K562 (cell line): ENCODE measurements at regions not wholly inside any gene's neighbourhood (a gene's known extent, or its start where the extent isn't known, plus 50 kb on each side); places are given as distances from the start of the nearest gene placed in this dataset.

Experiments
- ATAC-seq: fragments of 200-7000 bp; cut with Tn5 transposase; 3 replicates; pipeline ENCODE4 v1.9.1; 2020; ENCODE audit warnings: moderate library complexity
- BruUV-seq: library from RNA; stranded (reverse); fragments of 400-500 nt; replicated peaks from 2 replicates; lab custom pipeline; 2021; lab: Mats Ljungman, UMichigan
- CTCF ChIA-PET: fragments of 300-600 bp; formaldehyde crosslinking; extraction: SDS; loops from one replicate; lab custom pipeline; 2021; ENCODE audit warnings: low intra/inter-chr PET ratio; lab: Yijun Ruan, JAX
- POLR2A ChIA-PET: fragments of 300-600, 350-650 bp; sonication (Branson Sonifier 250); formaldehyde crosslinking; extraction: SDS; loops from one replicate; lab custom pipeline; 2021; ENCODE audit warnings: antibody characterized with exemption, inconsistent platforms; lab: Yijun Ruan, JAX
- DNase-seq, 4 experiments: peaks; one replicate each; pipeline versions ENCODE4 v3.0.0 to v3.0.0-alpha.2; 2011 to 2018; ENCODE audit warnings: low spot score in 3 of 4, mixed read lengths in 3 of 4; ENCODE audit errors: extremely low read depth in 1 of 4
- FAIRE-seq: peaks from 2 replicates; lab custom pipeline; 2011; peaks lifted over from hg19 to GRCh38; lab: Jason Lieb, UNC
- H2AFZ ChIP-seq: 2 replicates; pipeline ENCODE4 v1.6.0; 2011; ENCODE audit warnings: low read depth, low read length, control low read depth, inconsistent platforms
- H3K27ac ChIP-seq: fragments of 200-600 bp; 3 replicates; pipeline ENCODE4 v1.8.0; 2011; ENCODE audit warnings: low read depth, mild to moderate bottlenecking, control low read depth, inconsistent platforms, low read length, moderate library complexity, mixed read lengths; ENCODE audit errors: extremely low read depth
- H3K27me3 ChIP-seq, 2 experiments: fragments of 300-600 bp in 1 of 2; 2 replicates in 1 of 2; 3 replicates in 1 of 2; pipeline versions ENCODE4 v1.6.0 to v1.8.0; 2011; ENCODE audit warnings: inconsistent platforms in 2 of 2, low read length in 2 of 2, mild to moderate bottlenecking in 1 of 2, mixed read lengths in 1 of 2, moderate library complexity in 1 of 2; ENCODE audit not compliant: control insufficient read depth in 2 of 2, insufficient read depth in 2 of 2
- H3K36me3 ChIP-seq: fragments of 300-600 bp; 3 replicates; pipeline ENCODE4 v1.8.0; 2011; ENCODE audit warnings: mild to moderate bottlenecking, low read length, inconsistent platforms; ENCODE audit not compliant: control insufficient read depth, insufficient read depth
- H3K4me1 ChIP-seq, 2 experiments: fragments of 200-600 bp in 1 of 2; replicated peaks in 1 of 2; 2 replicates in 1 of 2; 3 replicates in 1 of 2; pipeline versions ENCODE4 v1.5.1 to v1.8.0; 2011; ENCODE audit warnings: inconsistent platforms in 2 of 2, low read length in 2 of 2, mild to moderate bottlenecking in 1 of 2, mixed read lengths in 1 of 2, moderate library complexity in 1 of 2; ENCODE audit not compliant: control insufficient read depth in 2 of 2, insufficient read depth in 2 of 2
- H3K4me2 ChIP-seq: 2 replicates; pipeline ENCODE4 v1.6.1; 2011; ENCODE audit warnings: low read length, control low read depth, inconsistent platforms, mixed read lengths; ENCODE audit not compliant: insufficient read depth
- H3K4me3 ChIP-seq: fragments of 200-600 bp; sonication (generic), shearing (Covaris generic); 2 replicates; pipeline ENCODE4 v1.5.1; 2016; ENCODE audit warnings: control low read depth, inconsistent platforms
- H3K79me2 ChIP-seq: fragments of 200-600 bp; 3 replicates; pipeline ENCODE4 v1.8.0; 2011; ENCODE audit warnings: low read length, inconsistent platforms; ENCODE audit not compliant: control insufficient read depth, insufficient read depth
- H3K9ac ChIP-seq, 2 experiments: 2 replicates each; pipeline versions ENCODE4 v1.6.0 to v1.6.1; 2011; ENCODE audit warnings: low read depth in 2 of 2, low read length in 2 of 2, control low read depth in 1 of 2, inconsistent platforms in 1 of 2, mild to moderate bottlenecking in 1 of 2, mixed read lengths in 1 of 2; ENCODE audit not compliant: insufficient read depth in 1 of 2
- H3K9me1 ChIP-seq: one replicate; pipeline ENCODE4 v1.6.0; 2011; ENCODE audit warnings: inconsistent platforms, mild to moderate bottlenecking, low read length, moderate library complexity; ENCODE audit not compliant: control insufficient read depth, insufficient read depth
- H3K9me3 ChIP-seq: replicated peaks from 2 replicates; pipeline ENCODE4 v1.5.1; 2011; ENCODE audit warnings: low read depth, low read length, inconsistent platforms; ENCODE audit not compliant: control insufficient read depth, insufficient read depth
- H4K20me1 ChIP-seq: replicated peaks from 2 replicates; pipeline ENCODE4 v1.6.1; 2011; ENCODE audit warnings: low read length, inconsistent platforms, mixed read lengths; ENCODE audit not compliant: control insufficient read depth, insufficient read depth
- E2F3 ChIP-seq: fragments of 250-450 bp; sonication (Bioruptor Pico); IDR thresholded peaks from 2 replicates; pipeline ENCODE4 v1.4.0; 2020; ENCODE audit warnings: mild to moderate bottlenecking
- ILF3 ChIP-seq: fragments of 450-650 bp; IDR thresholded peaks from 2 replicates; pipeline ENCODE4 v1.6.1; 2018; ENCODE audit warnings: antibody characterized with exemption, mild to moderate bottlenecking, moderate library complexity, borderline replicate concordance
- KDM5B ChIP-seq: fragments of 200-600 bp; sonication (generic); IDR thresholded peaks from 2 replicates; pipeline ENCODE4 v1.6.1; 2012; ENCODE audit warnings: low read depth, mild to moderate bottlenecking, moderate library complexity, low read length, control low read depth, inconsistent platforms; ENCODE audit not compliant: insufficient replicate concordance
- MYC ChIP-seq, 2 experiments: fragments of 250-450 bp in 1 of 2; sonication (Bioruptor Pico) in 1 of 2; IDR thresholded peaks; 2 replicates each; pipeline versions ENCODE4 v1.5.1 to v1.6.1; 2012 to 2021; ENCODE audit warnings: low read depth in 2 of 2, borderline replicate concordance in 1 of 2, improper control_type of control experiment in 1 of 2, low read length in 1 of 2, mild to moderate bottlenecking in 1 of 2, moderate library complexity in 1 of 2
- RHOXF2B ChIP-seq: fragments of 250-450 bp; sonication (Bioruptor Pico); conservative IDR thresholded peaks from 2 replicates; pipeline ENCODE4 v1.5.1; 2021
- ZBTB26 ChIP-seq: fragments of 450-650 bp; formaldehyde crosslinking; IDR thresholded peaks from 2 replicates; pipeline ENCODE4 v1.4.0; 2022; ENCODE audit warnings: missing genetic modification characterization
- ZBTB49 ChIP-seq: sonication (generic); formaldehyde crosslinking; IDR thresholded peaks from 2 replicates; pipeline ENCODE4 v1.8.0; 2022; ENCODE audit warnings: missing genetic modification reagents, mild to moderate bottlenecking, borderline replicate concordance
- ZNF354B ChIP-seq: fragments of 250-450 bp; sonication (Bioruptor Pico); IDR thresholded peaks from 2 replicates; pipeline ENCODE4 v1.4.0; 2020
- WGBS: fragments of 100-300 bp; shearing (Covaris generic); methylation state at CpG from one replicate; pipeline ENCODE4 v1.1.6; 2016; ENCODE audit warnings: low coverage, mixed read lengths; ENCODE audit not compliant: insufficient coverage; ENCODE audit errors: missing lambda C conversion rate; 5-methylcytosine and 5-hydroxymethylcytosine counted together
- in situ Hi-C: fragments of 300-500 bp; cut with MboI; formaldehyde crosslinking; loops from 4 replicates; pipeline ENCODE4 v1.15.0; 2018; ENCODE audit warnings: inconsistent platforms, mixed read lengths
- intact Hi-C: fragments of 100-400 bp; cut with micrococcal nuclease; formaldehyde crosslinking; loops from 2 replicates; pipeline ENCODE4 v1.14.2; 2022

GRCh38 chr2:224156436-224156835 lies 117.3 kb upstream of the SERPINE2 start:
- H3K4me3 ChIP-seq, result no peak overlapping the region
- H3K9me3 ChIP-seq, result no peaks in the 10 kb centered on the region
- POLR2A ChIA-PET, result no interaction called here
- no peaks in the 10 kb centered on the region for H3K9me1 ChIP-seq
- H2AFZ ChIP-seq, result no peak overlapping the region
- no peaks in the 10 kb centered on the region for H3K4me1 ChIP-seq
- no peak overlapping the region for H3K9ac ChIP-seq
- FAIRE-seq (no peak), DNase-seq (no peak), ATAC-seq (no peak)
- TF ChIP-seq RHOXF2B, result no peak
- no peak for TF ChIP-seq E2F3 (CRISPR knock-in tag)
- TF ChIP-seq KDM5B, result no peak
- TF ChIP-seq ZBTB49 (CRISPR knock-in tag), result no peak
- TF ChIP-seq ZBTB26, result no peak
- no peak for TF ChIP-seq MYC (IDR thresholded peaks at IDR 0.05; ENCODE audit: low read depth, low read length)
- TF ChIP-seq MYC (CRISPR knock-in tag; IDR thresholded peaks at IDR 0.05; ENCODE audit: borderline replicate concordance, low read depth), result no peak
- no peak for TF ChIP-seq ZNF354B (CRISPR knock-in tag)
- no peak for TF ChIP-seq ILF3
- CTCF ChIA-PET, result no interaction called here
- no peak overlapping the region for H3K4me2 ChIP-seq
- no peak overlapping the region for H3K27ac ChIP-seq
- intact Hi-C loops, result no loop called here
- no peaks in the 10 kb centered on the region for H4K20me1 ChIP-seq
- no peaks in the 10 kb centered on the region for H3K27me3 ChIP-seq
- no TSS peak for BruUV-seq
- in situ Hi-C loops, result no loop called here
- no peaks in the 10 kb centered on the region for H3K36me3 ChIP-seq
- no peaks in the 10 kb centered on the region for H3K79me2 ChIP-seq
- 0% methylated on average over 2 of the region's 4 CpGs for WGBS
